CD4-positive, alpha-beta T cell treated with Interleukin-2 at 100 ng/mL for 4 hours (primary cell): ENCODE measurements at regions not wholly inside any gene's neighbourhood (a gene's known extent, or its start where the extent isn't known, plus 50 kb on each side); places are given as distances from the start of the nearest gene placed in this dataset.
"Not testable (repeated sequence)": the region's sequence is repeated elsewhere in the genome, so short reads cannot be mapped to it uniquely, and the experiment has no call there.

Experiments
- DNase-seq: peaks from one replicate; pipeline ENCODE4 v3.0.0-alpha.2; 2020; ENCODE audit warnings: low spot score

- no peak for DNase-seq
Measured at GRCh38 chr2:208608122-208608835, 201.7 kb downstream of the PTH2R start.

DNA sequence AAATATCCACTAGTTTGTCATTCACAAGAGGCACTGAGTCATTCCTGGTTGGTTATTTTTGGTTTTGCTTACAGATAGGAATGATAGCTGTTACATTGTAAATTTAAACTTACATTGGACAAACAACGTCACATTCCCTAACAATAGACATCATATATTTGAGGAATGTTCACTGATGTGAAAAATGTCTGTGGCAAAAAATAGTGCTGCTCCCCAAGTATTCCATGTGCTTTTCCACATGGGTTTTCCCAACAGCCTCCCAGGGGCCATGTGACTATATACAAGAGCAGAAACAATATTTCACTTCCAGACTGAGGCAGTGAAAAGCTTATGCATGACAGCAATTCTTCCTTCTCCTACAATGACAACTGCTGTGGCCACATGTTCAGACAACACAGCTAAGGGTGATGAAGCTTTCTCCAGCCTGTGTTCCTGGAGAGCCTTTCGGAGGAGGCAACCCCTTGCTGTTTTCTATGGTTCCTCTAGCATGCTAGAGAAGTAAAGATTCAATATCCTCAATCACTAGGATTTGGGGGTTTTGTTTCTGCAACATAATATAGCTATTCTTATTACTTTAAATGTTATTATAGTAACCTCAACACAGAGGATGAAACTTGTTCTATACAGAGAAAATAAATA, 202.7 kb downstream of the PTH2R start:
- no peak for DNase-seq

DNA sequence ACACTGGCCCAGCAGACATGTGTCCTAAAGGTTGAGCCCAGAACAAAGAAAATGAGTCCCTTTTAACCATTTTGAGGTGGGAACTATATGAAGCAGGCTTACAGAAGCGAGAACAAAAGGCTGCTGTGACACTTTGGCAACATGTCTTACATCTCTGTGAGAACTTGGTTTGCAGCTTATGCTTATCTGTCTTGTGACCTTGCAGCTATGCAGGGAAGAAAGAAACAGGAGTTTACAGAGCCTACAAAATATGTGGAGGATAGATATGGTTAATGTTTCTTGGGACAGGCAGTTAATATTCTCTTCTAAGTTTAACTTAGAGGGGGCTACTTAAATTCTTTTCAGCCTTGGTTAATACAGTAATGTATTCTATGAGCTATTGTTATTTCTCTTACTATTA, 209.1 kb downstream of the PTH2R start:
- not testable (repeated sequence) for DNase-seq

DNA sequence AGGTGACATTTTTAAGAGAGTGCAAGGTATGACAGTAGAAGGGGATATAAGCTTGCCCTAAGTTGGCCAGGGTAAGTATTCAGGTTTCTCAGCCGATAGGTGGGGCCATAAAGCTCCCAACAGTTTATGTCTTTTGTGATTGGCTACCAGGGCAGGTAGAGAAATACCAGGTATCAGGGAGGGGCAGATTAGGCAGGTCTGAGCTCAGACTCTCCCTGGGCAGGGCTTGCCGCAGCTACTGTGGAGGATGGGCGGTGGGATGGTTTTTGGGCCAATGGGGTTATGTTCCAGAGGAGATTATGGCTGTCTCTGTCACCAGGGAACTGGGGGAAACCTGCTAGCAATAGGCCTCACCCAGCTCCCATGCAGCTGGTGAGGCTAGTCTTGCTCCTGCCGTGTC, 211.6 kb downstream of the PTH2R start:
- no peak for DNase-seq

- no peak for DNase-seq
Measured at GRCh38 chr2:208619993-208620392, 213.4 kb downstream of the PTH2R start.

- DNase-seq, result no peak
Measured at GRCh38 chr2:208620487-208620978, 213.9 kb downstream of the PTH2R start.

DNA sequence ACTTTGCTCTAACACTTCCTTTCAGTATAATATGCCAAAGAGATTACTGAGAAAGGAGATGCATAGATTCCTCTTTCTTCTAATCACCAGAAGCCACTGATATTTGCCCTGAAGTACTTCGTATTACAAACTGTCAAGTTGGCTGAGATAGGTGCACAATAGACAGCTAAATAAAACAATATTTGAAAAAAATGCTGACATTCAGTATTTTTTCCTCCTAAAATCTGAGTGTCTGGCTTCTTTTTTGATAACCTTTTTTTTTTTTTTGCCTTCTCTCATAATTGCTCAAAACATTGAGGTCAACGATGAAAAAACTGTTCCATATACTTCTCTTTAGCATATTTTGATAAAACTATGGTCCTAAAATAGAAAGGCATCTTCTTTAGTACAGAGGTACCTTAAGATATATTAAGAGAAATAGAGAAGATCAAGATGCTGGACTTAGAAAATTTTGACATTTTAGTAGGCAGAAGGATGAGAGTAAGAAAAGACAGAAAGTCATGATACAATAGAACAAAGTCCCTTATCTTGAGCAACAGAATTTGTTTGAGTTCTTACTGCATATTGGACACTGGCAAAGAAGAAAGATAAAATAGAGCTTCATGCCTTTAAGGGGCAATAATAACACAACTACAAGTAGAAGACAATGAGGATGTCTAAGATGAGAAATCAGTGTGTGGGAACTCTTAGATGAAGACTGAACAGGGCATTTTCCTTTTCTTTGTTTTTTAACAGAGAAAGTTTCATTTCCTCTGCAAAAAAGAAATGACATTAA, 220.7 kb downstream of the PTH2R start:
- no peak for DNase-seq

DNA sequence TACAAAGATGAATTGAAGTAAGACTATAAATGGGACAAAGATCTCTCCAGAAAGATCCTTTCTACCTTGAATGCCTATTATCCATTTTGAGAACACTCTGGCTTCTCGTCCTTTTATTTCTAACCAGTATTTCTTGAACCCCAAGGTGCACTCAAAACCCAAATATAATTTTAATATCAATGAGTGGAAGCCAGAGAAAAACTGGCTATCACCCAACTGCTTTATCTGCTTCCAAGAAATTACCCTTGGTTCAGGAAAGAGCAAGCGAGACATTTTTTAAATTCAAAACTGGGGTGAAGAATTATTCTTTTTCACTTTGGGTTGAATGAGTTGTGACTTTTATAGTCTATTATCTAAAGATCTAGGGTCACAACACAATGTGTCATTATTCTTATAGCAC, 221.3 kb downstream of the PTH2R start:
- no peak for DNase-seq

DNA sequence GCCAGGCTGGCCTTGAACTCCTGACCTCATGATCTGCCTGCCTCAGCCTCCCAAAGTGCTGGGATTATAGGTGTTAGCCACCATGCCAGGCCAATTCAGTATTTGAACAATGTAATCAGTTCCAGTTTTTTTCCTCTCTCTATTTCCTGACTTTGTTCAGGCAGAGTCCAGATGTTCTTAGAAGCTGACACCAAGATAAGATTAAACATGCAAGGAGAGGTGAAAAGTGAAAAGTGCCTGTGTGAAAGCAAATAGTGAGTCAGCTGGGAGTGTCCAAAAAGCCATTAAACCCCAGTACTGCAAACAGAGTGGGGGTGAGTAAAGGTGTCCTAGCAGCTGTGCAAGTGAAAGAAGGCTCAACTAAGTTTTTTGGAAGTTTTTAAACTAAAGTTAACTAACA, 231.5 kb downstream of the PTH2R start:
- no peak for DNase-seq

DNA sequence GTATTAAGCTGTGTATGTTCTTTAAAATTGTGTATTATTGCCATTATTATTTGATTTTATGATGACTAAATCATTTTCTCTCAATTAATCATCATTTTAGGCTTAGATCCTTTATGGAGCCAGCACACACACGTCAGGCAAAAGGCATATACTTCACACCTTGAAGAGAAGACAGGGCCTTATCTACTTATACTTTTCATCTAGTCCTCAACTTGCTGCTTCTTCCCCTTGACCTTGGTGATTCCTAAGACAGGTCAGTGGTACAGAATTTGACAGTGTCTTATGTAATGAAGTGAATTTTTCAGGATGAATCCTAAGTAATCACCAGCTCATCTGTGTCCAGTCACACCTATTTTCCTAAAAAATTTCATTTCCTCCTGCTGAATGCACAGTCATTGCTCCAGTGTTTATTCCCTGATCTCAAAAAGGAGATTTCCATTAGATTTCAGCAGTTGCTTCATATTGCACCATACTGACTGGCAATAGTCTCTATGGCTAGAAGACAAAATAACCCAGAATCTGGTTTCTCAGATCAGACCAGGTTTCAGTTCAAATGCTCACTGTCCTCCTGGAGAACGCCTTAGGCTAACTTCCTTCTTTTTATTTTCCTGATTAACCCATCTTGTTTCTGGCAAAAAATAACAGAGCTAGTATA, 235.7 kb downstream of the PTH2R start:
- no peak for DNase-seq

DNA sequence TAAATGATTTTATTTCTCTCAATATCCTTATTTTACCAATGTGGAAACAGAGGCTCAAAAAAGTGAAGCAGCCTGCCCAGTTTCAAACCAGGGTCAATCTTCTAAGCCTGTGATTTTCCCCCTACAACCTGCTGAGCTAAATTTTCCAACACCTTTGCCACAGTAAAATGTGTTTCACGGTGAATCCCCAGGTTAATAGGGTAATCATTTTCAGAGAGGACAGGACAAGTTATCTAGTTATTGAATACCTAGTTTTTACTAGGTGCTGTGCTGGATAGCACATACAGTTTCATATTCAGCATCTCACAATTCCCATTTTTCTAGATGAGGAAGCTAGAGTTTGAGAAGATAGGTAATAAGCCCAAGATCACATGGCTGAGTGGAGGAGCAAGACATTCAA, 236.6 kb downstream of the PTH2R start:
- no peak for DNase-seq

- DNase-seq, result no peak
Measured at GRCh38 chr2:208645226-208645625, 238.6 kb downstream of the PTH2R start.

- no peak for DNase-seq
Measured at GRCh38 chr2:208648368-208648767, 241.8 kb downstream of the PTH2R start.

DNA sequence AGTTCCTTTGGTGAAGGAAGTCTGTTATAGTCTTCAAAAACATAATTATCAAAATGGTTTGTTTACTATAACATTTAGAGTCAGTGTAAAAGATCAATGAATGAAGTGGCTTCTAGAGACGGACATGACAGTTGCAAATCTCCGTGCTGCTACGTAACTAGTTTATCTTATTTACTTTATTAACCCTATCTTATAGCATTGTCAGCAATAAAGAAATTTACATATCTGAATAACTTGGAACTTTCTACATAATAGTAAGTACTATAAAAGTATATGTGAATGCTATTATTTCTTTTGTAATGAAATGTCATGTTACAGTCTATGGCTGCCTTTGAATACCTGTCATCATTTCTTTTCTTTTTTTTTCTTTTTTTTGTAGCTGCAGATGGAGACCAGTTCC, 246.8 kb downstream of the PTH2R start:
- no peak for DNase-seq

GRCh38 chr2:208654056-208654455, 247.5 kb downstream of the PTH2R start:
- DNase-seq, result no peak

DNA sequence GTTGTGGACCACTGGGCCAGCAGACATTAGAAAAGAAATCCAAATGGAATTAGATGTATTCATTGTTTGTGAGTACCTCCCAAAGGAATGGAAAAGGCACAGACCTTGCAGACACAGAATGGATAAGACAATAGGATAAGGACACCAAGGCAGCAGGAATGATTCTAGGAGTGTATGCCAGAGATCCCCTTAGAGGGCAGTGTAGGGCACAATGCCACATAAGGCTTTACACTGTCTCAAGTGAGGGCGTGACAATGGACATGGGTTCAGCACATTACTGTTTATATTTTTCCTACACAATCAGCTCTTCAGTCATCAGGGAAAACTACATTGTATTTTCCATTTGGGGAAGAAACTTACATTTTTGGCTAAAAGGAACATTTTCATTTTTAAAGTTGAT, 250.9 kb downstream of the PTH2R start:
- no peak for DNase-seq

DNA sequence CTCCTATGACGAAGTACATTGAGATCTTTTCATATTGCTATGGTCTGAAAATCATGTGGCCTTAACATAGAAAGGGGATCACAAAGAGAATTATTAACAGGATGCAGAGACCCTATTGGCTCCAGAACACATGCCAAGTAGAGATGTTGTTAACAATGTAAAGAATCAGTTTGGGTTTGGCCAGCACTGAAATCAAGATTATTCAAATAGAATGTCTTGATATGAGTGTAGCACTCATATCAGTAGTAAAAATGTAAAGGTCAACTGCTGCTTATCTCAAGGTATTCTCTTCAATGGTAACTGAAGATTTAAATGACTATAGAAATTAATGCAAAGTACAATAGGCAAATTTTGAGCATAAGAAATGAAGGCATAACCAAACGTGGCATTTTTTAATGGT, 262.8 kb downstream of the PTH2R start:
- DNase-seq, result no peak

- no peak for DNase-seq
Measured at GRCh38 chr2:208671284-208671683, 264.7 kb downstream of the PTH2R start.

DNA sequence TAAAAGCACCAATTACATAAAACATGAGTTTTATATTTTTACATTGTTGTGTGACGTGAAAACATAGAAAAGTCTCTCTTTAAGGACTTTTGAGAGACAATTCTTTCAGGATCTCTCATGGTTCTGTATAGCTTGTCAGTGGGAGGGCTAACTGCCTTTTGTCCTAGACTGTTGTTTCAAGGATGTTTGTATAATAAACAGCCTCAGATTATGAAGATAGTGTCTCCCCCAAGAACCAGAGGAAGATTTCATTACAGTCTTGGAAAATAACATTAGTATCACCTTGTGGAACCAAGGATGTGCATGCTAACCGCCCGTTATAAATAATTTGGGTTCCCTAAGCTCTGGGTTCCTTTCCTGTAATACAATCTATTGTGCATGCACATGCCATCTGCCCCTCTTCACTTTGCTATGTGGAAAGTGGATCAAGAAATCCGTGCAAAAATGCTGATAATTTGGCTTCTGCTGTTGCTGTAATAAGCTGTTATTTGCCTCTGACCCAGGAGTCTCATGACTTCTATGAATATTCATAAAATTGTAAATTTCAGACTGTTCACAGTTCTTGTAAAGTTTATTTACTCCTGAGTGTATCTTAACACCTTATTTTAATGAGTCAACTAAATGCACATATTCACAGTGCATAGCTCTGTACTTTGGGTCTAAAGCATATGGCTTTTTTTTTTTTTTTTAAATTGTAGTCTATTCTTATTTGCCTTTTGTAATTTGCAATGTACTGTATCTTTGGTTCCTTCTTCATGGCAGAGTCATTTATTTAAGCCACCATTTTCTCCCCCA, 265.5 kb downstream of the PTH2R start:
- DNase-seq, result no peak

- no peak for DNase-seq
Measured at GRCh38 chr2:208673631-208674030, 267.0 kb downstream of the PTH2R start.

GRCh38 chr2:208674919-208675318, 268.3 kb downstream of the PTH2R start:
- DNase-seq, result no peak

DNA sequence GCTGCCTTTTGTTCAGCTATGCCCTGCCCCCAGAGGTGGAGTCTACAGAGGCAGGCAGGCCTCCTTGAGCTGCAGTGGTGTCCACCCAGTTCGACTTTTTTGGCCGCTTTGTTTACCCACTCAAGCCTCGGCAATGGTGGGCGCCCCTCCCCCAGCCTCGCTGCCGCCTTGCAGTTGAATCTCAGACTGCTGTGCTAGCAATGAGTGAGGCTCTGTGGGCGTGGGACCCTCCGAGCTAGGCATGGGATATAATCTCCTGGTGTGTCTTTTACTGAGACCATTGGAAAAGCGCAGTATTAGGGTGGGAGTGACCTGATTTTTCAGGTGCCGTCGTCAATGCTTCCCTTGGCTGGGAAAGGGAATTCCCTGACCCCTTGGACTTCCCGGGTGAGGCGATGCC, 279.3 kb downstream of the PTH2R start:
- not testable (repeated sequence) for DNase-seq
